HG03175 (cell line): ENCODE measurements at regions not wholly inside any gene's neighbourhood (a gene's known extent, or its start where the extent isn't known, plus 50 kb on each side); places are given as distances from the start of the nearest gene placed in this dataset.

Experiments used
- ATAC-seq: cut with Tn5 transposase; IDR thresholded peaks from one replicate; pipeline ENCODE4 v1.9.1; 2021; ENCODE audit warnings: mild to moderate bottlenecking, moderate library complexity; ENCODE audit not compliant: unreplicated experiment

- no peak for ATAC-seq
These were observed 97.1 kb downstream of the JCAD start for GRCh38 chr10:29962166-29962850.

- ATAC-seq = no peak
These were observed 98.0 kb downstream of the JCAD start for GRCh38 chr10:29961351-29961750.

GRCh38 chr10:29960261-29960660 is 99.1 kb downstream of the JCAD start:
- ATAC-seq = no peak

- no peak for ATAC-seq
These were observed 99.8 kb downstream of the JCAD start for GRCh38 chr10:29959586-29959985.

- ATAC-seq = no peak
These were observed 100.9 kb downstream of the JCAD start for GRCh38 chr10:29958440-29958839.

GRCh38 chr10:29957907-29958331 is 101.5 kb downstream of the JCAD start:
- ATAC-seq = peak; percentile 81

- no peak for ATAC-seq
These were observed 102.2 kb downstream of the JCAD start for GRCh38 chr10:29957236-29957635.

- ATAC-seq = no peak
These were observed 103.0 kb downstream of the JCAD start for GRCh38 chr10:29956335-29956924.

- ATAC-seq = no peak
These were observed 104.0 kb downstream of the JCAD start for GRCh38 chr10:29955329-29955935.

- no peak for ATAC-seq
These were observed 107.9 kb downstream of the JCAD start for GRCh38 chr10:29951441-29951931.

- ATAC-seq = no peak
These were observed 109.0 kb downstream of the JCAD start for GRCh38 chr10:29950391-29950790.

- no peak for ATAC-seq
These were observed 109.9 kb downstream of the JCAD start for GRCh38 chr10:29949411-29950011.

- ATAC-seq = no peak
These were observed 110.5 kb downstream of the JCAD start for GRCh38 chr10:29948881-29949355.

GRCh38 chr10:29947701-29948060 is 111.7 kb downstream of the JCAD start:
- ATAC-seq = no peak

GRCh38 chr10:29946953-29947700 is 112.3 kb downstream of the JCAD start:
- ATAC-seq = no peak

- no peak for ATAC-seq
These were observed 112.8 kb downstream of the JCAD start for GRCh38 chr10:29946614-29946952.

GRCh38 chr10:29941476-29941875 is 117.9 kb downstream of the JCAD start:
- ATAC-seq = no peak

GRCh38 chr10:29932991-29933390 is 126.4 kb downstream of the JCAD start:
- ATAC-seq = no peak

GRCh38 chr10:29931833-29932232 is 127.6 kb downstream of the JCAD start:
- no peak for ATAC-seq

GRCh38 chr10:29929006-29929405 is 130.4 kb downstream of the JCAD start:
- ATAC-seq = no peak

GRCh38 chr10:29926693-29927048 is 132.7 kb downstream of the JCAD start:
- ATAC-seq = no peak
